ENCODE measurements at regions not wholly inside any gene's neighbourhood (a gene's known extent, or its start where the extent isn't known, plus 50 kb on each side); places are given as distances from the start of the nearest gene placed in this dataset.
"Not testable (repeated sequence)": the region's sequence is repeated elsewhere in the genome, so short reads cannot be mapped to it uniquely, and the experiment has no call there.

GRCh38 chr20:56911946-56912345 is 282.8 kb downstream of the TFAP2C start:
- H3K27me3 Mint-ChIP-seq, result peaks cover 0 to 2% of the 10 kb centered on the region in 2 donors
- no peaks in the 10 kb centered on the region for H3K27me3 ChIP-seq (ENCODE audit: insufficient read depth, low read length, poor library complexity, severe bottlenecking)
- H3K9me3 Mint-ChIP-seq, result peaks cover 0 to 6% (median 2%) of the 10 kb centered on the region in 5 donors
- H3K9me3 ChIP-seq (ENCODE audit: low read length), result no peaks in the 10 kb centered on the region
- no peaks in the 10 kb centered on the region for H3K4me1 Mint-ChIP-seq
- H3K27ac ChIP-seq (ENCODE audit: low read depth, low read length), result no peak overlapping the region
- DNase-seq, result no peak
- ChIA-PET POLR2A (no interaction called here), CTCF (no interaction called here)
- no peaks in the 10 kb centered on the region for H3K4me1 ChIP-seq (ENCODE audit: insufficient read depth, low read length)
- H3K27ac Mint-ChIP-seq, result no peak overlapping the region
- H3K36me3 ChIP-seq (ENCODE audit: insufficient read depth, low read length), result no peaks in the 10 kb centered on the region
- H3K4me3 ChIP-seq (ENCODE audit: low read length), result no peak overlapping the region
- H3K36me3 Mint-ChIP-seq, result no peaks in the 10 kb centered on the region
- H3K4me3 Mint-ChIP-seq, result peak overlapping the region in 1 of 7 donors; percentile 18

GRCh38 chr20:56914532-56914931 is 285.4 kb downstream of the TFAP2C start:
- Histone ChIP-seq H3K36me3 (ENCODE audit: insufficient read depth, low read length) (no peaks in the 10 kb centered on the region), H3K27ac (ENCODE audit: low read depth, low read length) (no peak overlapping the region), H3K4me3 (ENCODE audit: low read length) (no peak overlapping the region), H3K9me3 (ENCODE audit: low read length) (no peaks in the 10 kb centered on the region), H3K27me3 (ENCODE audit: insufficient read depth, low read length, poor library complexity, severe bottlenecking) (no peaks in the 10 kb centered on the region), H3K4me1 (ENCODE audit: insufficient read depth, low read length) (no peaks in the 10 kb centered on the region)
- Mint-ChIP-seq H3K9me3 (peaks cover 0 to 3% (median 0%) of the 10 kb centered on the region in 5 donors), H3K36me3 (no peaks in the 10 kb centered on the region), H3K4me3 (no peak overlapping the region), H3K27me3 (peaks cover 0 to 2% of the 10 kb centered on the region in 2 donors), H3K4me1 (no peaks in the 10 kb centered on the region), H3K27ac (peak overlapping the region in 1 of 8 donors; percentile 50)
- DNase-seq, result no peak
- ChIA-PET CTCF (no interaction called here), POLR2A (no interaction called here)

- CTCF ChIA-PET, result no interaction called here
- Mint-ChIP-seq H3K4me3 (no peak overlapping the region), H3K4me1 (no peaks in the 10 kb centered on the region), H3K36me3 (no peaks in the 10 kb centered on the region), H3K27ac (no peak overlapping the region), H3K9me3 (peaks cover 0 to 3% (median 0%) of the 10 kb centered on the region in 5 donors), H3K27me3 (peaks cover 3% of the 10 kb centered on the region in 2 donors)
- H3K36me3 ChIP-seq (ENCODE audit: insufficient read depth, low read length), result no peaks in the 10 kb centered on the region
- H3K27ac ChIP-seq (ENCODE audit: low read depth, low read length), result no peak overlapping the region
- POLR2A ChIA-PET, result no interaction called here
- H3K4me3 ChIP-seq (ENCODE audit: low read length), result no peak overlapping the region
- H3K9me3 ChIP-seq (ENCODE audit: low read length), result no peaks in the 10 kb centered on the region
- H3K4me1 ChIP-seq (ENCODE audit: insufficient read depth, low read length), result no peaks in the 10 kb centered on the region
- DNase-seq, result no peak
- H3K27me3 ChIP-seq (ENCODE audit: insufficient read depth, low read length, poor library complexity, severe bottlenecking), result no peaks in the 10 kb centered on the region
These were observed 287.2 kb downstream of the TFAP2C start for GRCh38 chr20:56916345-56916622.

GRCh38 chr20:56920041-56920440 is 290.9 kb downstream of the TFAP2C start:
- H3K36me3 ChIP-seq (ENCODE audit: insufficient read depth, low read length); H3K27me3 ChIP-seq (ENCODE audit: insufficient read depth, low read length, poor library complexity, severe bottlenecking); H3K4me1 ChIP-seq (ENCODE audit: insufficient read depth, low read length); H3K4me1 Mint-ChIP-seq; H3K4me3 ChIP-seq (ENCODE audit: low read length); H3K27ac Mint-ChIP-seq; CTCF ChIA-PET; H3K27ac ChIP-seq (ENCODE audit: low read depth, low read length); H3K9me3 ChIP-seq (ENCODE audit: low read length); H3K36me3 Mint-ChIP-seq; DNase-seq; H3K9me3 Mint-ChIP-seq; H3K4me3 Mint-ChIP-seq: not testable (repeated sequence)
- POLR2A ChIA-PET, result interaction anchor here (0.7 kb wide), 1 partner anchor 158 kb away, joined by 5 read pairs; no protein-coding TSS in a partner anchor
- peaks cover 18 to 29% of the 10 kb centered on the region in 2 donors for H3K27me3 Mint-ChIP-seq

GRCh38 chr20:56922497-56922896 is 293.4 kb downstream of the TFAP2C start:
- no peak overlapping the region for H3K4me3 ChIP-seq (ENCODE audit: low read length)
- Mint-ChIP-seq H3K4me3 (no peak overlapping the region), H3K36me3 (no peaks in the 10 kb centered on the region), H3K9me3 (peaks cover 0 to 3% (median 2%) of the 10 kb centered on the region in 5 donors), H3K27me3 (peaks cover 18 to 48% of the 10 kb centered on the region in 2 donors), H3K27ac (no peak overlapping the region), H3K4me1 (peaks cover 0 to 4% (median 0%) of the 10 kb centered on the region in 3 donors)
- no peak overlapping the region for H3K27ac ChIP-seq (ENCODE audit: low read depth, low read length)
- no peak for DNase-seq
- H3K36me3 ChIP-seq (ENCODE audit: insufficient read depth, low read length), result no peaks in the 10 kb centered on the region
- H3K4me1 ChIP-seq (ENCODE audit: insufficient read depth, low read length), result no peaks in the 10 kb centered on the region
- POLR2A ChIA-PET, result no interaction called here
- H3K9me3 ChIP-seq (ENCODE audit: low read length), result no peaks in the 10 kb centered on the region
- CTCF ChIA-PET, result no interaction called here
- H3K27me3 ChIP-seq (ENCODE audit: insufficient read depth, low read length, poor library complexity, severe bottlenecking), result peaks cover 9% of the 10 kb centered on the region

GRCh38 chr20:56924292-56925081 is 295.4 kb downstream of the TFAP2C start:
- H3K9me3 Mint-ChIP-seq, result peaks cover 0 to 3% (median 2%) of the 10 kb centered on the region in 5 donors
- peaks cover 24 to 65% of the 10 kb centered on the region in 2 donors for H3K27me3 Mint-ChIP-seq
- no peak overlapping the region for H3K27ac Mint-ChIP-seq
- H3K4me1 ChIP-seq (ENCODE audit: insufficient read depth, low read length), result no peaks in the 10 kb centered on the region
- no peaks in the 10 kb centered on the region for H3K9me3 ChIP-seq (ENCODE audit: low read length)
- H3K4me1 Mint-ChIP-seq, result peaks cover 0 to 4% (median 0%) of the 10 kb centered on the region in 3 donors
- no peaks in the 10 kb centered on the region for H3K36me3 Mint-ChIP-seq
- POLR2A ChIA-PET, result no interaction called here
- no peak overlapping the region for H3K4me3 ChIP-seq (ENCODE audit: low read length)
- CTCF ChIA-PET, result no interaction called here
- no peak overlapping the region for H3K4me3 Mint-ChIP-seq
- H3K36me3 ChIP-seq (ENCODE audit: insufficient read depth, low read length), result no peaks in the 10 kb centered on the region
- peaks cover 9% of the 10 kb centered on the region for H3K27me3 ChIP-seq (ENCODE audit: insufficient read depth, low read length, poor library complexity, severe bottlenecking)
- H3K27ac ChIP-seq (ENCODE audit: low read depth, low read length), result no peak overlapping the region
- no peak for DNase-seq

GRCh38 chr20:56925082-56925830 is 296.1 kb downstream of the TFAP2C start:
- H3K9me3 Mint-ChIP-seq, result peaks cover 0 to 3% (median 2%) of the 10 kb centered on the region in 5 donors
- no peak for DNase-seq
- Histone ChIP-seq H3K4me1 (ENCODE audit: insufficient read depth, low read length) (no peaks in the 10 kb centered on the region), H3K36me3 (ENCODE audit: insufficient read depth, low read length) (no peaks in the 10 kb centered on the region), H3K4me3 (ENCODE audit: low read length) (no peak overlapping the region), H3K27ac (ENCODE audit: low read depth, low read length) (no peak overlapping the region), H3K27me3 (ENCODE audit: insufficient read depth, low read length, poor library complexity, severe bottlenecking) (peaks cover 9% of the 10 kb centered on the region), H3K9me3 (ENCODE audit: low read length) (no peaks in the 10 kb centered on the region)
- ChIA-PET CTCF (no interaction called here), POLR2A (no interaction called here)
- no peaks in the 10 kb centered on the region for H3K36me3 Mint-ChIP-seq
- H3K4me3 Mint-ChIP-seq, result no peak overlapping the region
- peaks cover 28 to 68% of the 10 kb centered on the region in 2 donors for H3K27me3 Mint-ChIP-seq
- no peak overlapping the region for H3K27ac Mint-ChIP-seq
- peaks cover 0 to 4% (median 0%) of the 10 kb centered on the region in 3 donors for H3K4me1 Mint-ChIP-seq

GRCh38 chr20:56925831-56926170 is 296.7 kb downstream of the TFAP2C start:
- H3K27ac Mint-ChIP-seq, result no peak overlapping the region
- ChIA-PET POLR2A (no interaction called here), CTCF (no interaction called here)

More at GRCh38 chr20:56925831-56926170, 296.7 kb downstream of the TFAP2C start:
- Histone ChIP-seq H3K4me3 (ENCODE audit: low read length) (no peak overlapping the region), H3K4me1 (ENCODE audit: insufficient read depth, low read length) (no peaks in the 10 kb centered on the region), H3K27ac (ENCODE audit: low read depth, low read length) (no peak overlapping the region), H3K36me3 (ENCODE audit: insufficient read depth, low read length) (no peaks in the 10 kb centered on the region), H3K27me3 (ENCODE audit: insufficient read depth, low read length, poor library complexity, severe bottlenecking) (peaks cover 9% of the 10 kb centered on the region), H3K9me3 (ENCODE audit: low read length) (no peaks in the 10 kb centered on the region)
- Mint-ChIP-seq H3K27me3 (peaks cover 28 to 67% of the 10 kb centered on the region in 2 donors), H3K4me1 (peaks cover 0 to 4% (median 0%) of the 10 kb centered on the region in 3 donors), H3K36me3 (no peaks in the 10 kb centered on the region), H3K4me3 (no peak overlapping the region), H3K9me3 (peaks cover 0 to 4% (median 2%) of the 10 kb centered on the region in 5 donors)
- DNase-seq, result no peak

Measured in CD8-positive, alpha-beta memory T cell (primary cell).